Colonic mucosa (tissue), 4 donors: ENCODE measurements at regions not wholly inside any gene's neighbourhood (a gene's known extent, or its start where the extent isn't known, plus 50 kb on each side); places are given as distances from the start of the nearest gene placed in this dataset.

ENCODE experiments used
- DNase-seq: peaks from one replicate; pipeline ENCODE4 v3.0.0-alpha.2; 2020
- H3K27ac ChIP-seq: fragments of 200-600 bp; one replicate; pipeline ENCODE4 v1.8.0; 2021
- H3K27me3 ChIP-seq: fragments of 200-600 bp; one replicate; pipeline ENCODE4 v1.8.0; 2021
- H3K36me3 ChIP-seq: fragments of 200-600 bp; one replicate; pipeline ENCODE4 v1.8.0; 2021
- H3K4me1 ChIP-seq: fragments of 200-600 bp; one replicate; pipeline ENCODE4 v1.8.0; 2021; ENCODE audit warnings: mild to moderate bottlenecking
- H3K4me3 ChIP-seq: fragments of 200-600 bp; one replicate; pipeline ENCODE4 v1.8.0; 2021
- H3K9ac ChIP-seq, 2 donors: one replicate each; pipeline ENCODE4 v1.7.0; 2013; ENCODE audit warnings: control low read depth in 2 of 2, low read depth in 2 of 2, low read length in 2 of 2
- H3K9me3 ChIP-seq: fragments of 200-600 bp; one replicate; pipeline ENCODE4 v1.8.0; 2021
- intact Hi-C: fragments of 100-400 bp; cut with DNase I; formaldehyde crosslinking; loops from one replicate; pipeline ENCODE4 v1.14.1; 2022
- TF ChIP-seq, protein P1 (sequence below): fragments of 200-600 bp; IDR thresholded peaks from one replicate; pipeline ENCODE4 v1.8.0; 2022; ENCODE audit warnings: antibody characterized with exemption, mild to moderate bottlenecking
- donor health status: healthy.
- donor health status: DM: no; HTN: no; CAD: no.
- donor health status: DM: no; HTN: no; CAD: no.

DNA sequence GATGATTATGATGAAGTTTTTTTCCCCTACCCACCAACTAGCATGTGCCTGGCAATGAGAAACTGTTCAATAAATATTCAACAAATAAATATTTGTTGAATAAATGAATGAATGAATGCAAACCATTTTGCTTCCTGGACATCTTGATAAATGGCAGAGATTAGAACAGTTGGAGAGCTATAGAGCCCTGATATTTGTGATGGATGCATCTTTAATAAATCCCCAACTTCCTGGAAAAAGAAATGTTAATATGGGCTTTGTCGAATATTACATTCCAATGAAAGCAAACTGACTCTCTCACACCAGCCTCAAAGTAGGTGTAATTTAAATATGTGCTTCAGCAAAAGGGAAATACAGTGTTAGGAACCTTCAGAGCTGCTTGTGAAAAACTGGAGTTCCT is 419.7 kb downstream of the MID1IP1 start:
- intact Hi-C loops, result no loop called here
- H3K4me1 ChIP-seq, result no peaks in the 10 kb centered on the region
- H3K9ac ChIP-seq, result no peak overlapping the region
- DNase-seq, result no peak
- H3K27ac ChIP-seq, result no peak overlapping the region
- no peaks in the 10 kb centered on the region for H3K27me3 ChIP-seq
- no peak overlapping the region for H3K4me3 ChIP-seq
- no peaks in the 10 kb centered on the region for H3K36me3 ChIP-seq
- TF ChIP-seq, protein P1, sequence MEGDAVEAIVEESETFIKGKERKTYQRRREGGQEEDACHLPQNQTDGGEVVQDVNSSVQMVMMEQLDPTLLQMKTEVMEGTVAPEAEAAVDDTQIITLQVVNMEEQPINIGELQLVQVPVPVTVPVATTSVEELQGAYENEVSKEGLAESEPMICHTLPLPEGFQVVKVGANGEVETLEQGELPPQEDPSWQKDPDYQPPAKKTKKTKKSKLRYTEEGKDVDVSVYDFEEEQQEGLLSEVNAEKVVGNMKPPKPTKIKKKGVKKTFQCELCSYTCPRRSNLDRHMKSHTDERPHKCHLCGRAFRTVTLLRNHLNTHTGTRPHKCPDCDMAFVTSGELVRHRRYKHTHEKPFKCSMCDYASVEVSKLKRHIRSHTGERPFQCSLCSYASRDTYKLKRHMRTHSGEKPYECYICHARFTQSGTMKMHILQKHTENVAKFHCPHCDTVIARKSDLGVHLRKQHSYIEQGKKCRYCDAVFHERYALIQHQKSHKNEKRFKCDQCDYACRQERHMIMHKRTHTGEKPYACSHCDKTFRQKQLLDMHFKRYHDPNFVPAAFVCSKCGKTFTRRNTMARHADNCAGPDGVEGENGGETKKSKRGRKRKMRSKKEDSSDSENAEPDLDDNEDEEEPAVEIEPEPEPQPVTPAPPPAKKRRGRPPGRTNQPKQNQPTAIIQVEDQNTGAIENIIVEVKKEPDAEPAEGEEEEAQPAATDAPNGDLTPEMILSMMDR, result no peak
- no peaks in the 10 kb centered on the region for H3K9me3 ChIP-seq

DNA sequence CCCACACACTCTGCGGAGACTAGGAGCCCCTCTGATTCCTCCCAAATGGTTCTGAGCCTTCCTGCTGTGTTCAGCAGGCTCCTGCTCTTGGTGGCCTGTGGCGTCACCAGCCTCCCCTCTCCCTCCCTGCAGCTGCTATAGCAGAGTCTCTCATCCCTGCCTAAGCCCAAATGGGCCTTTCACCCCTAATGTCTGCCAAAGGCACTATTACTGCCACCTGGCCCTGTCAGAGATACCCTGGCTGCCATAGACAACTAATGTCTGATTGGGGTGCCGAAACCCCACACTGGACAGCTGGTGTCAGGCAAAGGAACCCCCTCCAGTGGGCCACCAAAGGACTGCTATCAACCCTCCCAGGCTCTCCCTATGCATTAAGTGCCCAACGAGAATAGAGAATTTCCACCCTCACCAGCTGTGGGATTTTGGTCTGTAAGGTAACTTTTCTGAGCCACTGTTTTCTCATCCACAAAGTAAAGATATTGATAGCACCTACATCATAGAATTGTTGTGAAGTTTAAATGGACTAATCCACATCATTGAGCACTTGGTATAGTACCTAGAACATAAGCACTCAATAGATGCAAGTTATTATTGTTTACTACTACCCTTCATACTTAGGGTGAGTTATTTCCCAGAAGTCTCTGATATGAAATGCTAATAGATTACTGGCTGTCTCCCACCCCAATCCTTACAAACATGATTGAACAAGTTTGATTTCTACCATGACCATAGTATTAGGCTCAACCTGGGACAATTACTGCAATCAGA is 421.3 kb downstream of the MID1IP1 start:
- intact Hi-C loops, result no loop called here
- Histone ChIP-seq H3K36me3 (no peaks in the 10 kb centered on the region), H3K27me3 (no peaks in the 10 kb centered on the region), H3K4me3 (no peak overlapping the region), H3K27ac (no peak overlapping the region), H3K9ac (no peak overlapping the region), H3K4me1 (no peaks in the 10 kb centered on the region), H3K9me3 (no peaks in the 10 kb centered on the region)
- TF ChIP-seq, protein P1, result no peak
- no peak for DNase-seq

DNA sequence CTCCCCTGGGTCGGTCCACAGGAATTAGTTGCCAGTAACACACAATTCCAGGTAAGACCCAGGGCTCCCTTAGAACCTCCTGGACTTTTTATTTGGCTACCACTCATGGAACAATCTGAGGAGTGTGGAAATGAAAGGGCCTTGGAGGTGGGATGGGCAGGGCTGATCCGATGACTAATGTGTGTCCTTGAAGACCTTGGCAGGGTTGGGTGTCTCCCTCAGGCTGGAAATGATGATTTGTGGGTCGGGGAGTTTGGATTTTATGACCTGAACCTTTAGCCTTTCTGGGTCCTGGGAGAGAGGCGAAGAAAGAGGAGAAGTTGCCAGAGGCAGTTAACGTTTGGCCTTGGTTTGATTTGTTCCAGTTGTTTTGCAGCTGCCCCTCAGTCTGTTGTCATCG is 425.0 kb downstream of the MID1IP1 start:
- Histone ChIP-seq H3K27ac (no peak overlapping the region), H3K9me3 (no peaks in the 10 kb centered on the region), H3K4me1 (no peaks in the 10 kb centered on the region), H3K4me3 (no peak overlapping the region), H3K9ac (no peak overlapping the region), H3K27me3 (no peaks in the 10 kb centered on the region), H3K36me3 (no peaks in the 10 kb centered on the region)
- intact Hi-C loops, result no loop called here
- DNase-seq, result peak; percentile 37
- TF ChIP-seq, protein P1, result no peak

DNA sequence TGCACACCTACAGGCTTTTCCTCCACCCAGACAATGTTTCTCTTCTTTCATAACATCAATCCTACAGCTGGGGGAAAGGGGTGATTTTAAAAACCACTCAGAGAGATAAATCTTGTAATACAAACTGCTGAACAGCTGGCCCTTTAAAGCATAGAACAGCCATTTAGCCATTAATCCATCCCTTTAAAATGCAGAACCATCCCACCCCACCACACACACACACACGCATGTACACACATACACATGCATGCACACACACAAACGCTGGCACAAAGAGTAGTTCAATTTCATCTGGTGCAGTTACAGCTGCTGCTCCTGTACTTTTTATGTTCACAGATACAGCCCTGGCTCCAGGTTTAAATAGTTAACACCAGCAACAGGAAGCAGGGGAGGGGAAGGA is 426.1 kb downstream of the MID1IP1 start:
- Histone ChIP-seq H3K9me3 (no peaks in the 10 kb centered on the region), H3K36me3 (no peaks in the 10 kb centered on the region), H3K4me3 (no peak overlapping the region), H3K4me1 (no peaks in the 10 kb centered on the region), H3K9ac (no peak overlapping the region), H3K27ac (no peak overlapping the region), H3K27me3 (no peaks in the 10 kb centered on the region)
- intact Hi-C loops, result no loop called here
- no peak for DNase-seq
- TF ChIP-seq, protein P1, result no peak

DNA sequence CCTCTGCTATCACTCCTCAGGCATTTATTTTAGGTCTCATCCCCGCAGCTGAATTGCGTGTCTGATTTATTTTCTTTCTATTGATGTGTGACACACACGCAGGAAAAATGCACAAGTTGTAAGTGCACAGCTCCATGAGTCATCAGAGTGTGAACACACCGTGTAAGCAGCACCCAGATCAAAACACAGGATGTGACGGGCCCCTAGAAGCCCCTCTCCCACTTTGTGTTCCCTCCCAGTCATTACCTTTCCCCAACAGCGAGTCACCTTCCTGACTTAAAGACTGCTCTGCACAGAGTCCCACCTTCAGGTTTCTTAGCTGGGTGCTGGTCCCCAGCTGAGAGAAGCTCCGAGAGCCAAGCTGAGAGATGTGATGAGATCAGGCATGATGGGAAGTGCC is 436.7 kb downstream of the MID1IP1 start:
- no peak for DNase-seq
- Histone ChIP-seq H3K9ac (no peak overlapping the region), H3K4me1 (no peaks in the 10 kb centered on the region), H3K4me3 (no peak overlapping the region), H3K36me3 (no peaks in the 10 kb centered on the region), H3K9me3 (no peaks in the 10 kb centered on the region), H3K27ac (no peak overlapping the region), H3K27me3 (no peaks in the 10 kb centered on the region)
- TF ChIP-seq, protein P1, result no peak
- intact Hi-C loops, result no loop called here
